Stomach smooth muscle (tissue), 2 donors: ENCODE measurements at regions not wholly inside any gene's neighbourhood (a gene's known extent, or its start where the extent isn't known, plus 50 kb on each side); places are given as distances from the start of the nearest gene placed in this dataset.
"Not testable (repeated sequence)": the region's sequence is repeated elsewhere in the genome, so short reads cannot be mapped to it uniquely, and the experiment has no call there.

ENCODE experiments used
- H3K27ac ChIP-seq: one replicate; pipeline ENCODE4 v1.7.0; 2013; ENCODE audit warnings: mild to moderate bottlenecking, low read length, inconsistent platforms
- H3K27me3 ChIP-seq, 2 donors: one replicate each; pipeline ENCODE4 v1.7.0; 2013; ENCODE audit warnings: low read length in 2 of 2; ENCODE audit not compliant: insufficient read depth in 2 of 2, control insufficient read depth in 1 of 2
- H3K36me3 ChIP-seq, 2 donors: one replicate each; pipeline ENCODE4 v1.7.0; 2013; ENCODE audit warnings: low read length in 2 of 2; ENCODE audit not compliant: control insufficient read depth in 2 of 2, insufficient read depth in 2 of 2
- H3K4me1 ChIP-seq: one replicate; pipeline ENCODE4 v1.7.0; 2013; ENCODE audit warnings: low read length; ENCODE audit not compliant: control insufficient read depth, insufficient read depth
- H3K4me3 ChIP-seq, 2 donors: one replicate each; pipeline ENCODE4 v1.7.0; 2013; ENCODE audit warnings: low read length in 2 of 2
- H3K9ac ChIP-seq, 2 donors: one replicate each; pipeline ENCODE4 v1.7.0; 2013; ENCODE audit warnings: low read length in 2 of 2, mild to moderate bottlenecking in 1 of 2
- H3K9me3 ChIP-seq, 2 donors: one replicate each; pipeline ENCODE4 v1.7.0; 2013; ENCODE audit warnings: low read length in 2 of 2; ENCODE audit not compliant: control insufficient read depth in 2 of 2
- donor health status: healthy.
- donor health status: Pancreatic carcinoma.

- Histone ChIP-seq H3K4me3 (no peak overlapping the region), H3K27ac (no peak overlapping the region), H3K9ac (no peak overlapping the region), H3K36me3 (no peaks in the 10 kb centered on the region), H3K9me3 (no peaks in the 10 kb centered on the region), H3K27me3 (no peaks in the 10 kb centered on the region), H3K4me1 (no peaks in the 10 kb centered on the region)
These were observed 602.0 kb upstream of the COBL start for GRCh38 chr7:51918581-51918980.

DNA sequence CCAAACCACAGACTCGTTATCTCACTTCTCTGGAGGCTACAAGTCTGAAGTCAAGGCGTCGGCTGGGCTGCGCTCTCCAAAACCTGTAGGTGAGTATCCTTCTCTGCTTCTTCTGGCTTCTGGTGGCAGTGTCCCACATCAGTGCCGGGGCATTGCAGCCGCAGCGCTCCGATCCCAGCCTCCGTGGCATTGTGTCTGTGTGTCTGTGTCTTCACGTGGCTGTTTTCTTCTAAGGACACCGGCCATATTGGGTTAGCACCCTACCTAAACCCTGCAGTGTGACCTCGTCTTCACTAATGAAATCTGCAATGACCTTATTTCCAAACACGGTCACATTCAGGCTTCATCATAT is 584.9 kb upstream of the COBL start:
- Histone ChIP-seq H3K27me3 (no peaks in the 10 kb centered on the region), H3K9ac (no peak overlapping the region), H3K9me3 (peaks cover 0 to 2% of the 10 kb centered on the region in 2 donors), H3K4me3 (no peak overlapping the region), H3K4me1 (no peaks in the 10 kb centered on the region), H3K36me3 (no peaks in the 10 kb centered on the region), H3K27ac (no peak overlapping the region)

- H3K9me3 ChIP-seq, H3K27ac ChIP-seq: not testable (repeated sequence)
These were observed 584.3 kb upstream of the COBL start for GRCh38 chr7:51900755-51901488.

GRCh38 chr7:51899611-51900010 is 583.0 kb upstream of the COBL start:
- Histone ChIP-seq H3K27ac (no peak overlapping the region), H3K4me3 (no peak overlapping the region), H3K9ac (no peak overlapping the region), H3K36me3 (no peaks in the 10 kb centered on the region), H3K9me3 (peaks cover 0 to 2% of the 10 kb centered on the region in 2 donors), H3K4me1 (no peaks in the 10 kb centered on the region), H3K27me3 (no peaks in the 10 kb centered on the region)

More at GRCh38 chr7:51900755-51901488, 584.3 kb upstream of the COBL start:
- not testable (repeated sequence) for H3K4me1 ChIP-seq, H3K4me3 ChIP-seq, H3K27me3 ChIP-seq, H3K9ac ChIP-seq, H3K36me3 ChIP-seq

DNA sequence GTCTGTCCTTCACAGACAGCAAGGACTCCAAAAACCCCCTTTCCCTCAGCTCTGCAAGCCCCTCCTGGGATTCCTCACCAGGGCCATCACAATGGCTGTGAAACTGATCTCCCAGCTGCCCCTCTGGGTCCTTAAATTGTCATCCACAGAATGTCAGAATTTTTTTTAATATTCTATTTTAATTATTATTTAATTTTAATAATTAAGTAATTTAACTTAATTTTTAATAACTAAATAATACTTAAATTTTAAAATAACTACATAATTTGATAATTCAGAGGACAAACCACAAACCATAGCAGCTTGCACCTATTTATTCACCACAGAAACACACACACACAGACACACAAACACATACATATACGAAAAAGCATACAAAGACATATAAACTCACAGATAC is 565.8 kb upstream of the COBL start:
- no peaks in the 10 kb centered on the region for H3K36me3 ChIP-seq
- no peaks in the 10 kb centered on the region for H3K4me1 ChIP-seq
- H3K9me3 ChIP-seq: no peaks in the 10 kb centered on the region
- no peak overlapping the region for H3K27ac ChIP-seq
- H3K4me3 ChIP-seq: no peak overlapping the region
- peaks cover 0 to under 1% of the 10 kb centered on the region in 2 donors for H3K27me3 ChIP-seq
- H3K9ac ChIP-seq: no peak overlapping the region

- Histone ChIP-seq H3K36me3 (no peaks in the 10 kb centered on the region), H3K27ac (no peak overlapping the region), H3K4me1 (no peaks in the 10 kb centered on the region), H3K9ac (no peak overlapping the region), H3K27me3 (peaks cover 0 to 3% of the 10 kb centered on the region in 2 donors), H3K4me3 (no peak overlapping the region), H3K9me3 (no peaks in the 10 kb centered on the region)
These were observed 564.7 kb upstream of the COBL start for GRCh38 chr7:51881309-51881708.

DNA sequence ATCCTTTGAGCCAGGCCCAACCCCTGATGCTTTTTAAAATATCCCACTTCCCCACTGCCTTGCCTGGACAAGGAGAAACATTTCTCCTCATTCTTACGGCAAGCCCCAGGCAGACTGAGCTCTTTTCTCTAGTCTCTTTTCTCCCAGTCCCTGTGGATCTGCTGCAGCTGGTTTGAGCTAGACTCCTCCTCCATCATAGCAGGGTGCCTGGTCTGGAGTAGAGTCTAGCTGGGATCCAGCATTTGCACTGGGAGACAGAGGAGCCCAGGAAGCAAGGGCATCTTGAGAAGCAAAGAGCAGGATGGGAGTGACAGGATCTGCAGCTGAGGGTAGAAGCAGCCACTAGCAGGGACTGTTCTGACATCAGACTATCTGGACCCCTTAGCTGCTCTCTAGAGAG is 562.3 kb upstream of the COBL start:
- Histone ChIP-seq H3K27me3 (peaks cover 0 to 3% of the 10 kb centered on the region in 2 donors), H3K27ac (no peak overlapping the region), H3K4me1 (no peaks in the 10 kb centered on the region), H3K36me3 (no peaks in the 10 kb centered on the region), H3K4me3 (no peak overlapping the region), H3K9me3 (no peaks in the 10 kb centered on the region), H3K9ac (no peak overlapping the region)

GRCh38 chr7:51869452-51869851 is 552.8 kb upstream of the COBL start:
- no peaks in the 10 kb centered on the region for H3K36me3 ChIP-seq
- no peak overlapping the region for H3K4me3 ChIP-seq
- H3K27ac ChIP-seq: no peak overlapping the region
- no peak overlapping the region for H3K9ac ChIP-seq
- no peaks in the 10 kb centered on the region for H3K4me1 ChIP-seq
- no peaks in the 10 kb centered on the region for H3K27me3 ChIP-seq
- no peaks in the 10 kb centered on the region for H3K9me3 ChIP-seq

GRCh38 chr7:51867117-51867516 is 550.5 kb upstream of the COBL start:
- H3K9ac ChIP-seq: no peak overlapping the region
- no peaks in the 10 kb centered on the region for H3K27me3 ChIP-seq
- H3K9me3 ChIP-seq: no peaks in the 10 kb centered on the region
- no peaks in the 10 kb centered on the region for H3K4me1 ChIP-seq
- no peak overlapping the region for H3K27ac ChIP-seq
- H3K4me3 ChIP-seq: no peak overlapping the region
- H3K36me3 ChIP-seq: no peaks in the 10 kb centered on the region

GRCh38 chr7:51860305-51860704 is 543.7 kb upstream of the COBL start:
- no peaks in the 10 kb centered on the region for H3K27me3 ChIP-seq
- no peaks in the 10 kb centered on the region for H3K36me3 ChIP-seq
- H3K9ac ChIP-seq: no peak overlapping the region
- H3K27ac ChIP-seq: no peak overlapping the region
- peaks cover 0 to under 1% of the 10 kb centered on the region in 2 donors for H3K9me3 ChIP-seq
- no peak overlapping the region for H3K4me3 ChIP-seq
- H3K4me1 ChIP-seq: no peaks in the 10 kb centered on the region

GRCh38 chr7:51850126-51850525 is 533.5 kb upstream of the COBL start:
- Histone ChIP-seq H3K9ac (no peak overlapping the region), H3K27ac (no peak overlapping the region), H3K9me3 (peaks cover 2 to 6% of the 10 kb centered on the region in 2 donors), H3K4me3 (no peak overlapping the region), H3K27me3 (no peaks in the 10 kb centered on the region), H3K36me3 (no peaks in the 10 kb centered on the region), H3K4me1 (no peaks in the 10 kb centered on the region)
